SU-DHL-6 (cell line): ENCODE measurements at regions not wholly inside any gene's neighbourhood (a gene's known extent, or its start where the extent isn't known, plus 50 kb on each side); places are given as distances from the start of the nearest gene placed in this dataset.

Source experiments
- CTCF ChIP-seq: fragments of 200-600 bp; sonication (generic); IDR thresholded peaks from one replicate; pipeline ENCODE4 v1.5.1; 2017; ENCODE audit warnings: antibody characterized with exemption, mild to moderate bottlenecking, low read length, moderate library complexity; ENCODE audit not compliant: insufficient read depth, poor library complexity, severe bottlenecking
- EZH2phosphoT487 ChIP-seq: fragments of 200-600 bp; sonication (generic), shearing (Covaris generic); conservative IDR thresholded peaks from 2 replicates; pipeline ENCODE4 v1.6.1; 2018; ENCODE audit warnings: mild to moderate bottlenecking, antibody characterized with exemption, low read length, moderate library complexity, mixed read lengths

- TF ChIP-seq CTCF (no peak), EZH2phosphoT487 (no peak)
These were observed 52.4 kb upstream of the PRDM8 start for GRCh38 chr4:80144676-80145470.
